NCI-H748 (cell line): ENCODE measurements at regions not wholly inside any gene's neighbourhood (a gene's known extent, or its start where the extent isn't known, plus 50 kb on each side); places are given as distances from the start of the nearest gene placed in this dataset.
"Not testable (repeated sequence)": the region's sequence is repeated elsewhere in the genome, so short reads cannot be mapped to it uniquely, and the experiment has no call there.

Experiments used
- DNase-seq: peaks from one replicate; lab custom pipeline; 2025; ENCODE audit not compliant: unreplicated experiment; lab: John Stamatoyannopoulos, UW

DNA sequence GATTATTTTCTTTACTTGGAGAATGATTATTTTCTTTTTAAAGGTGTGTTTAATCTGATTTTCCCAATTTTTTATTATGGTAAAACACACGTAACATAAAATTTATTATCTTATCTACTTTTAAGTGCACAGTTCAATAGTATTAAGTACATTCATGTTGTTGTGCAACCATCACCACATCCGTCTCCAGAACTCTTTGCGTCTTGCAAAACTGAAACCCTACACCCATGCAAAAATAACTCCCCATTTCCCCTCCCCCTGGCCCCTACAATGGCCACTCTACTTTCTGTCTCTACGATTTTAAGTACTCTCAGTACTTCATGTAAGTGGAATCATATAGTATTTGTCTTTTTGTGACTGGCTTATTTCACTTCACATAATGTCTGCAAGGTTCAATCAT, 230.7 kb downstream of the SATB1 start:
- DNase-seq: no peak

DNA sequence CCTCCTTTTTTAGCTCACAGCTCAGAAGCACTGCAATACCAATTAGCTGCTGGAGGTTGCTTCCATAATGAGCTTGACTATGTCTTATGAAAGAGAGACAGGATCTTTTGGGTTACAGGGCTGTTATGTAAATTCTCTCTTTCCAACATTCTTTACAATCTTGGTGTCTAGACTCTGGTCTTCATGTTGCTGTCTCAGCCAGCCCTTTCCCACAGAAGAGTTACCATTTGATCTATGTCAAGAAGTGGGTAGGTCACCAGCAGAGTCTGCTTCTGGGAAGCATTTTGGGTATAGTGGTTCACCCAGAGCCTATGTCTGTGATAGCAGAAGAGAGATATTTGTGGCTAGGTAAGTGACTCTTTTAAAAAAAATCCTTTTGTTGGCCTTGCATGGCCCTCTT, 234.5 kb downstream of the SATB1 start:
- peak; percentile 46 for DNase-seq

DNA sequence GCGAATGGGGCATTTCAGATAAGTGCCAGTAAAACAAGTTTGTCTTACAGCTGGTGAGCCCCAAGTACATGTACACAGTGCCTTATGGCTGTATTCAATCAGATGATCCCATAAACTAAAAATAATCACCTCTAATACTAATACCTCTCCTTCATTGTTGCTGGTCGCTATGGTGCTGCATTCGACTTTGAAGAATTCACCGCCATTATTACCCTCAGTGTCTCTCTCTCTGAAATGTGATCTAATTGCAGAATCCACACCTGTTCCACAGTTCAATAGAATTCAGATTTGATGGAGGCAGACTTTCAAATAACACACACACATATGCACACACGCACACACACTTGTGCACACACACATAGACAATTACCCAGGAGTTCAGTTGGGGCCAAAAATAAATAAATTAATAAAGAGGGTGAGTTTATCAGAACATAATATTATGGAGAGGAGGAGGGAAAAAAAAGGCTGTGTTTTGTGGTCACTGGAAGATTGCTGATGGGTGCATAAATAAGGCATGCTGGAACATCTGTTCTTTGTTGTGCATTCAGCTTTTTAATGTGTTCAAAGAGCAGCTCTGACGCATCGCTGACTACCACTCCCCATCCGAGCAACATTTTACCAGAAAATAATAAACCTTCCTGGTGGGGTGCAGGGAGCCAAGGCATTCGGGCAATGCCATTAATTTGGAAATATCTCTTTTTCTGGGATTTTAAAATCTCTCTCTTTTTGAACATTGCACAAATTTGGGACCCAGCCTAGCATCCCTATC, 235.7 kb downstream of the SATB1 start:
- peak; percentile 94 for DNase-seq

DNA sequence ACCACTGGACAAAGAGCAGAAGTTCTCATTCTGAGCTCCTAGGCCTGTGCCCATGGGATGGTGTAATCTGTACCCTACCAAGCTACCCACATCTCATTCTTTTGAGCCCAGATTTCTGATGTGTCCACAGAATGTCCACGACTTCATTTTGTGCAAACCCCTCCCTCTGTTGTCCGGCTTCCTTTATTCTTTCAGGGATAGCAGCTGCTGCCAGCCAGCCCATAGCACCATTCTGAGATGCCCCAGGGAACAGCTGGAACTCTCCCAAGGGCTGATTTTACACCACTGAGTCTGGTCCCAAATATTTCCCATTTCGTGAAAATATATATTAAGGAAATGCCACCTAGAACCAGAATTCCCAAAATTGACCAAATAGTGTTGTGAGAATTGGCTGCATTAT, 236.6 kb downstream of the SATB1 start:
- DNase-seq: peak; percentile 38

DNA sequence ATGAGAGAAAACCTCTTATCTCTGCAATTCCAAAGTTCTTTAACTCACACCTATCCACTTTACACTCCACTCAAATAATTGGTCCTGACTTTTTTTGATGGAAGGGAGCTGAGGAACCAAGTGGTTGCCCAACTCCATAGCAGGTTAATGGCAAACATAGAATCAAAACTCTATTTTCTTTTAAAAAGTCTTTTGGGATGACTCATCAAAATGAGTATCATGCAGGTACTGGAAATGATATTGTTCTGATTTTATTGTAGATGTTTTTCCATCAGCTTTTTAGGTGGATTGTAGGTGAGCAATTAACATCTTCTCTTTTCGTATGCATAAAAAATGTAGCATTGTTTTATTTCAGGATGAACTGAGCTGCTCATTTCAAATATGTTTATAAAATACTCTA, 239.5 kb downstream of the SATB1 start:
- no peak for DNase-seq

DNA sequence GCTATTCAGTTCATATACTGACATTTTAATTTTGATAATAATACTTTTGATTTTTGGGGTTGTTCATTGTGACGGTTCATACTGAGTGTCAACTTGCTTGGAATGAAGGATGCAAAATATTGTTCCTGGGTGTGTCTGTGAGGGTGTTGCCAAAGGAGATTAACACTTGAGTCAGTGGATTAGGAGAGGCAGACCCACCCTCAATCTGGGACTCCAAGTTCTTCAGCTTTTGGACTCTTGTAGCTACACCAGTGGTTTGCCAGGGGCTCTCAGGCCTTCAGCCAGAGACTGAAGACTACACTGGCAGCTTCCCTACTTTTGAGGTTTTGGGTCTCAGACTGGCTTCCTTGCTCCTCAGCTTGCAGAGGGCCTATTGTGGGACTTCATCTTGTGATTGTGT, 242.2 kb downstream of the SATB1 start:
- DNase-seq: not testable (repeated sequence)

DNA sequence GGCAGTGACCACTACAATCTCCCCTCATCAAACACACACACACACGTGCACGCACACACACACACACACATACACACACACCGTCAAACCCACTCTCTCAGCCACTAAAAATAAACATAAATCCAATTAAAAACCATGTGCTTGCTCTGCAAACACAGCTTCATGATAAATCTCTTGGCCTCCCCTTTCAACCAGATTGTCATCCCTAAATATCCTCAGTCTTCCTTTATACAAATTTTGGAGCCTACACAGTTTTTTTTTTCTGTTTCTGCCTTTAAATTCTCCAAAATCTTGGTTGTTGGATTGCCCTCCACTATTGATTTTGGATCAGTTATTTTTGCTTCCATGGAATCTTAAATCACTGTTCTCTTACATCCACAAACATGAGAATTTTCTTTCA, 245.6 kb downstream of the SATB1 start:
- DNase-seq: peak; percentile 54

DNA sequence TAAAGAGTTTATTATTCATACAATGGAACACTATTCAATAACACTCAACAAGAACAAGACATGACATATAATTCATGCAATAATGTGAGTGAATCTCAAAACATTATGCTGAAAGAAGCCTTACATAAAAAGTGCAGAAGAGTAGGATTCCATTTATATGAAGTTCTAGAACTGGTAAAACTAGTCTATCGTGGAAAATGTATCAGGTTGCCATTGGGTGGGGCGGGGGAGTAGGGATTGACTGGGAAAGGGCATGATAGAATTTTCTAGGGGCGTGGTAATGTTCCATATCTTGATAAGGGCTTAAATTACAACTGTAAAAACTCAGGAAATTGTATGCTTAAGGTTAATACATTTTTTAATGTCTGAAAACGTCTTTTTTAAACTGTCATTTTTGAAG, 247.9 kb downstream of the SATB1 start:
- peak; percentile 12 for DNase-seq

DNA sequence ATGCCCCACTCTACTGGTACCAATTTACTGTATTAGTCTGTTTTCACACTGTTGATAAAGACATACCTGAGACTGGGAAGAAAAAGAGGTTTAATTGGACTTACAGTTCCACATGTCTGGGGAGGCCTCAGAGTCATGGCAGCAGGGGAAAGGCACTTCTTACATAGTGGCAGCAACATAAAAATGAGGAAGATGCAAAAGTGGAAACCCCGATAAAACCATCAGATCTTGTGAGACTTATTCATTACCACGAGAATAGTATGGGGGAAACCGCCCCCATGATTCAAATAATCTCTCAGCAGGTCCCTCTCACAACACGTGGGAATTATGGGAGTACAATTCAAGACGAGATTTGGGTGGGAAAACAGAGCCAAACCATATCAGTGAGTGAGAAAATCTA, 251.2 kb downstream of the SATB1 start:
- DNase-seq: not testable (repeated sequence)

DNA sequence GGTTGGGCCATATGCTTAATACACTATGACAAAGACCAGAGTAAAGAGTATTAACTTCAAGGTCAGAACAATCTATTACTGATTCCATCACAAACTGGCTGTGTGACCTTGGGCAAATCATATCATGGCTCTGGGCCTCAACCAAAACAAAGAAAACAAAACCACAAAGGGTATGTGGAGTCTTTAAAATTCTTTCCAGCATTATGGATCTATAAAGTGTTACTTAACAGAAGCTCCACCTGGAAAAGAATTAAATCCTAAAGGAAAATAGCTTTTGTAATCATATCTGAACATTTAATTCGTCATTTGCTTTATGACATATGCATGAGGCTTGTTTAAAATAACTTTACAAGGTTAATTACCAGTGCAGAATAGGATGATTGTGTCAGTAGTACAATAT, 265.5 kb downstream of the SATB1 start:
- DNase-seq: no peak

DNA sequence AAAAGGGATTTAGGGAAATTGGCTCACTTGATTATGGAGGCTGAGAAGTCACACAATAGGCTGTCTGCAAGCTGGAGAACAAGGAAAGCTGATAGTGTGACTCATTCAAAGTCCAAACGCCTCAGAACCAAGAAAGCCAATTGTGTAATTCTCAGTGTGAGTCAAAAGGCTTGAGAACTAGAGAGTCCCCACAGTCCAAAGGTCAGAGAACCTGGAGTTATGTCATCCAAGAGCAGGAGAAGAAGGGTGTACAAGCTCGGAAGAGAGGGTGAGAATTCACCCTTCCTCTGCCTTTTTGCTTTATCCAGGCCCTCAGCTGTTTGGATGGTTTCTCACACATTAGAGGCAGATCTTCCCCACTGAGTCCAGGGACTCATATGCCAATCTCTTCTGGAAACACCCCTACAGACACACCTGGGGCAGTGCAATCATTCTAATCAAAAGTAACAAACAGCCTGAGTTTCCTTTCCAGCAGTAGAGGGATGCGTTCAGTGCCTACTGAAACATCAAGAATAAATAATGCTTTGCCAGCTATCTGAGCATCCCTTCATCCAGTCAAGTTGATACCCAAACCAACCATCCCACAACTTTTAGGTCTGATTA, 271.5 kb downstream of the SATB1 start:
- DNase-seq: no peak

DNA sequence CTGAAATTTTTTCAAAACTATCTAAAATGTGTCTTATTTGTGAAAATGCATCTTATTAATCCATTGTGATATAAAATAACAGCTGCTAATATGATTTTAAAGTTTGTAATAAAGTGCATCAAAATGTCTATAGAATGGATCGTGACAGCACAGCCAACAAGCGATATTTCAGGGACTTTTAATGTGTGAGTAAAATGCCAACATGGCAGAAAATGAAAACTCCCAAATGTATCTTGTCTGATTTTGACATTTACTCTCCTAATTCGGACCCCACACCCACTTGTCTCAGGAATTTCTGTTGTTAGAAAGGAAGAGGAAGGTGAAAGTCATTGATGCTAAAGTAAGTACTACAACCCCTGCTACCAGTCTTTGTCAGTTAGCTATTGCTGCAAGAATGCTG, 273.9 kb downstream of the SATB1 start:
- DNase-seq: no peak

DNA sequence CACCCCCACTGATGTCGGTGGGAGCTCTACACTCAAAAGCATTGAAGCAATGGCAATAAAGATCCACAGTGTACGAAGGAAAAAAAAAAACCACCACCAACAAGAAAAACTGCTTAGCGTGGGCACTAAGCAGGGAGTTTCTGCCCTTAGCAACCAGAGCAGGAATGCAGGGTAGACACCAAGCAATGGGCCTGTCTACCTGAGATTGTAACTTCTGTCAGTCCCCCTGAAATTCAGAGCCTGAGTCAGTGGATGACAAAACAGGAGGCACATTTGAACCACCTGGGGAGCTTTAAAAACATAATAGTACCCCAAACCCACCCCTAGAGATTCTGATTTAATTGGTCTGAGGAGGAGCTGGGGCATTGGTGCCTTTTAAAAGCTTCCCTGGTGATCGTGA, 275.2 kb downstream of the SATB1 start:
- no peak for DNase-seq

DNA sequence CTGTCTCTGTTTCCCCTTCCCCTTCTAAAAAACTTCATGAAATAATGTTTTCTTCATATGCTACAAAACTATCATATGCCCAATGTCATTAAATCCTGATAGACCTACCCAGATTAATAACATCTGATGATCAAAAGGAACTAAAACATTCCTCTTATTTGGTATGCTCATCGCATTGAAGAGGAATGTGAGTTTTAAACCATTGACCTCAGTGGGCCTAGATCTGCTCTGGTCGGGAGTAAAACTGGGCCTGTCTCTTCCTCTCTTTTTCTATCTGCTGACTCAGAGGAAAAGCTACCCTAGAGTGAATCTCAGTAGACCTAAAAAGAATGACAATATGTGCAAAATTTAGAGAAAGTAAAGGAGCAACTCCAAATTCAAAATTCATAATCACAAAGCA, 275.8 kb downstream of the SATB1 start:
- no peak for DNase-seq

DNA sequence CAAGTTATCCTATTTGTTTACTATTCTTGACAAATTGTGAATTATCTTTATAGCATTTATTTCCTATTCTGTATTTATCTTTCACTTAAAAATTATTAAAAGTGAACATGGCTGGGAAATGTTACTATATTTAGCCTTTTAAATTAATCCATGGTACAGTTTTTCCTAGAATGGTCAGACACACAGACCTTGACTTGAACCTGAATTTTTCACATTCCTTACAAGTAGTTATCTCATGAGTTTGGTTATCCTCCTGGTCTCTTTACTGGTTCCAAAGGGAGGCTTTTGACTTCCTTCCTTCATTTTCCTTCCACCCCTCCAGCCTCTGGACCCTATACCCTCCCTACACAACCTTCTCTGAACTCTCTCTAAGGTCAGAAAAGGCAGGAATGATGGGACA, 280.6 kb downstream of the SATB1 start:
- DNase-seq: no peak

DNA sequence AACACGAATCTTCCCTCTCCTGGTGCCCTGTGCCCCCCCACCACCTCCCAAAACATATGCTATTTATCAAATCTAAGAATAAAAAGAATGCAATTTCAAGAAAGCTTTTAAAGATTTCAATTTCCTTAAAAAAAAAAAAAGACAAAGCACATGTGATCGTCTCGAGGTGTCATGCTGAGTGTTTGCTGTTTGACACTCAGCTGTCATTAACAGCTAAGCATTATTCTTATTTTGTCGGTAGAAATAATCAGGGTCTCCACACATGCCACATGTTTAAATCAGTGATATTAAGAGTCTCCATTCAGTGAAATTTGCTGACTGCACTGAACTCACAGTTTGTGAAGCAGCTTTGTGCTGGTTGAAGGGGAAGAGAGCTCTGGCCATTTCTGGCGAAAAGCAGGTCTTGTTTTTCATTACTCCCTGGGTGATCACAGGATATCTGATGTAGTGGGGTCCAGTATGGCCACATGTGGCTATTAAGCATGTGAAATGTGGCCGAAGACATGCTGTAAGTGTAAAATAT, 281.8 kb downstream of the SATB1 start:
- no peak for DNase-seq

DNA sequence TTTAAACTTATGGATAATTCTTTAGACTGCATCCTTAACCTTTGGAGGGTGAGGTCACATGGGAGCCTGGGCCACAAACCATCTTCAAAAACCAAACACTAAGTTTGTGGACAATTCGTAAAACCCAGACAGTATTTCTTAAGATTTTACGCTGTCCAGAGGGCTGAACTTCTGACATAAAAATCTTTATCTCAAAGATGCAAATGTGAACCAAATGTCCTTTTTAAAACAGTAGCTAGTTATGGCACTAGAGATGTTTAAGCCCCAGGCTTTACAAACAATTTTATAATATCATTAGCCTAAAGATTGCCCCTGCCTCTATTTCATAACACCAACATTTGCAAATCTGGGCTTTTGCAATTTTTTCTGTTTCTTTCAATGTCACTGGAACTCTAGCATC, 287.2 kb downstream of the SATB1 start:
- DNase-seq: no peak

DNA sequence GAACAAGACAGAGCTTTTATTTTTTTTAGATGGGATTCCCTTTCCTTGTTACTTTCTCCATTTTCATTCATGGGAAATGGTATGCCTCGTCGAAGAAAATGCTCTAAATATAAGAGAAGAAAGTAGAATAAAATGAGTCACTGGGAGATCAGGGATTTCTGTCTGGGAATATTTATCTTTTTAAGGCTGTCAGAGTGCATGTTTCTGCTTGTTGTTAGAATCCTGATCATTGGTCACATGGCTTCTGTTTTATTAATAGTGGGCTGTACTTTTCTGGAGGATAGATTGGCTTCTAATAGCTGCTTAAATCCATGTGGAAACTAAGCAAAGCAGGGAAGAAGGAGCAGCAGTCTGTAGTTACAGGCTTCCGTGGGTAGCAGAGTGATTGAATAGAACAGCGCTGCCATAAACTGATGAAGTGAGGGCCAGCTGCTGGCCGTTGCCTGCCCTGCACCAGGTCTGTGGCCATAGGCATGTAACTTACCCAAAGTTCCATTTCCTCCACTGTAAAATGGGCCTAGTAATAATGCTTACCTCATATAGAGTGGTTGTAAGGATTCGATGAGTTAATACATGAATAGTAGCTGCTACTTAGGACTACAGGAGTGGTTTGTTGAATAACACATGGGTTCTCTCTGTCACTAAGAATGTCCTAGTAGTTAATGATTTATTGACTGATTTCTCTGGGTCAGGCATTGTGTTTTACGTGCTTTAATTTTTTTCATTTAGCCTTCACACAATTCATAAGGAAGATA, 289.9 kb downstream of the SATB1 start:
- no peak for DNase-seq

DNA sequence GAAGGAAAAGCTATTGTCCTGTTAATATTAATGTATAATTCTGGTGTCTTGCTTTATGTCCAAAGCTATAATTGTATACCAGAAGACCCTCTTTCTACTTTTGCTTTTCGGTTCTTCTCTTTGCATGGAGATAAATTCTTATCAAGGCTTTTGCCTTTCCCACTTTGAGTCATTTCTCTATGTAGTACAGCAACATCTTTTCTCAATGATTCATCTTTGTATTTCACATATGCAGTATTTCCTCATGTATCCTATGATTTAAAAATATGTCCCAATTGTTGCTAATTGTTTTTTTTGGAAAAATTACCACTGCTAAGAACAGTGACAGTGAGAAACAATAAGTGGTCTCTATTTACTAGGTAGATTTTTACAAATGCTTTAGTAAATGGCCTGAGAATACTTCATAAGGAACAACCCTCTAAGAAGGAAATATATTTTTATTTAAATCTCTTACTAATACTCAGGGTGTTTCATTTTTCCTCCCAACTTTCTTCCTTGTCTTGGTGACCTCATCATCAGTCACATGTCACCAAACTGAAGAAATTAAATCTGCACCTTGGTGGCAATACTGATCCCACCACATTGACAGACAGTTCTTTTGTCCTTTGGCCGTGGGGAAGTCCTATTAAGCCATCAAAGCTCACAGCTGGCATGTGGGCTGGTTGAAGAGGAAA, 290.6 kb downstream of the SATB1 start:
- no peak for DNase-seq

DNA sequence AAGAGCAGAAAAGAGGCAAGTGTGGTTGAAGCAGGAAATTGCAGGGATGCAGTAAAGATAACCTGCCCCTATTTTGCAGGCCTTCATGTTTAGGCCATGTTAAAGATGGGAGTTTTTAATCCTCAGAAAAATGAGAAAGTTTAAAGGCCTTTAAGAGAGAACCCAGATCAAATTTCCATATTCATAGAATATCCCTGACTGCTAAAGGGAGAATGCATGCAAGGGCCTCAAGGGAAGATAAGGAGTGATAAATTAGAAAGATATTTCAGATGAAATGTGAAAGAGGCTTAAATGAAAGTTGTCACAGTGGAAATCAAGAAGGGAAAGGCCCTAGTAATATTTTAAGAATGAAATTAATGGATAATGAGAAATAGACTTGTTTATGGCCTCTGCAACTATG, 292.1 kb downstream of the SATB1 start:
- DNase-seq: no peak

DNA sequence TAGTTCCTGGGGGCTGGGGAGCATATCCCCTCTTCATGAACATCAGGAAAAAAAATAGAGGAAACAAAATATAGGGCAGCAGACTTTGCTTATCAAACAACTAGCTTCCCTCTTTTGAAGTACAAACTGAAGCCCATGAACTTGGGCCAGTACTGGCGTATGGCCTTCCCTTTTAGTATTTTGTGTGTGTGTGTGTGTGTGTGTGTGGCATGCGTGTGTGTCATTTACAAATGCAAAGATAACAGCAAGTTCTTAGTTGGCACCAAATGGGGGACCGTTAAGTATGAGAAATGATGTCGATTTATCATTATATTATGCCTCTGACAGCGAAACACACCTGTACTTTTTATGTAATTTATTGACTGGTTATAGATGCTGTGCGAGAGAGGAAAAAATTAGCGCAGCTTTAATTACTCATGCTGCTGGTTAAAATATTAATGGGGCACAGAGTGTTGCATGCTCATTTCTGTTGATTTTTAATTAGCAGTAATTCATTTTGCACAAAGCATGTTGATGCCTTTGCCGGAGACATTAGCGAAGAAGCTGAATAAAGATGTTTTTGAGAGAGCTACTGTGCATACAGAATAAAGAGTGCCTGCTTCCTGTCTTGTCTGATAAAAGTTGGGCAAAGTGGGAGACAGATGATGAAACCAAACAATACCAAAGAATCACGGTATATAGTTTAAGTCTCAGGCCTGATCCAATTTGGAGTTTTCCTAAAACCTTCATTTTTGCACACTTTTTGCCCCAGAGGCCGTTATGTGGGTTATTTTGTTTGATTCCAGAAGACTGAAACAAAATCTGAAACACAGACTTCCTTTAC, 297.1 kb downstream of the SATB1 start:
- no peak for DNase-seq
